IMR-90 (cell line): ENCODE measurements at regions not wholly inside any gene's neighbourhood (a gene's known extent, or its start where the extent isn't known, plus 50 kb on each side); places are given as distances from the start of the nearest gene placed in this dataset.
"Not testable (repeated sequence)": the region's sequence is repeated elsewhere in the genome, so short reads cannot be mapped to it uniquely, and the experiment has no call there.

Experiments
- ATAC-seq: fragments of 200-7000 bp; cut with Tn5 transposase; 2 replicates; pipeline ENCODE4 v1.9.1; 2020; ENCODE audit warnings: low read depth, mild to moderate bottlenecking, moderate library complexity
- BruUV-seq: library from RNA; stranded (reverse); fragments of 400-500 nt; replicated peaks from 2 replicates; lab custom pipeline; 2021; lab: Mats Ljungman, UMichigan
- CTCF ChIA-PET: fragments of 300-600 bp; formaldehyde crosslinking; extraction: SDS; loops from one replicate; lab custom pipeline; 2021; ENCODE audit warnings: antibody characterized with exemption; lab: Yijun Ruan, JAX
- POLR2A ChIA-PET: fragments of 300-600 bp; sonication (Branson Sonifier 250); formaldehyde crosslinking; loops from one replicate; lab custom pipeline; 2022; ENCODE audit warnings: antibody characterized with exemption; ENCODE audit not compliant: unreplicated experiment; lab: Charles Lee
- DNase-seq: peaks from one replicate; pipeline ENCODE4 v3.0.0; 2013
- H2AFZ ChIP-seq: replicated peaks from 2 replicates; pipeline ENCODE3; 2013; ENCODE audit warnings: low read length, mild to moderate bottlenecking; ENCODE audit not compliant: poor library complexity
- H2AK5ac ChIP-seq: 2 replicates; pipeline ENCODE4 v1.6.1; 2013; ENCODE audit warnings: low read depth, low read length, inconsistent platforms
- H2AK9ac ChIP-seq: replicated peaks from 2 replicates; pipeline ENCODE3; 2013; ENCODE audit warnings: mild to moderate bottlenecking, low read depth, low read length, moderate library complexity; ENCODE audit not compliant: poor library complexity
- H2BK120ac ChIP-seq: 2 replicates; pipeline ENCODE4 v1.6.1; 2013; ENCODE audit warnings: low read depth, low read length, inconsistent platforms
- H2BK15ac ChIP-seq: 3 replicates; pipeline ENCODE4 v1.6.1; 2013; ENCODE audit warnings: low read depth, low read length, inconsistent platforms
- H2BK20ac ChIP-seq: 2 replicates; pipeline ENCODE4 v1.6.1; 2013; ENCODE audit warnings: low read depth, mild to moderate bottlenecking, inconsistent platforms, low read length, moderate library complexity
- H2BK5ac ChIP-seq: 2 replicates; pipeline ENCODE4 v1.6.1; 2013; ENCODE audit warnings: mild to moderate bottlenecking, low read depth, low read length, inconsistent platforms; ENCODE audit not compliant: poor library complexity, severe bottlenecking
- H3K14ac ChIP-seq: replicated peaks from 2 replicates; pipeline ENCODE4 v1.6.1; 2013; ENCODE audit warnings: low read depth, low read length, inconsistent platforms
- H3K18ac ChIP-seq: 2 replicates; pipeline ENCODE4 v1.6.1; 2013; ENCODE audit warnings: low read depth, low read length, control low read depth
- H3K23ac ChIP-seq: 2 replicates; pipeline ENCODE4 v1.6.1; 2013; ENCODE audit warnings: low read depth, low read length, inconsistent platforms
- H3K27ac ChIP-seq: 2 replicates; pipeline ENCODE4 v1.5.1; 2013; ENCODE audit warnings: mild to moderate bottlenecking, control low read depth, low read length; ENCODE audit not compliant: insufficient read depth
- H3K27me3 ChIP-seq: 2 replicates; pipeline ENCODE4 v1.6.1; 2013; ENCODE audit warnings: low read length; ENCODE audit not compliant: control insufficient read depth, insufficient read depth
- H3K36me3 ChIP-seq: 2 replicates; pipeline ENCODE4 v1.6.1; 2013; ENCODE audit warnings: low read length, mixed read lengths; ENCODE audit not compliant: control insufficient read depth, insufficient read depth
- H3K4ac ChIP-seq: 2 replicates; pipeline ENCODE4 v1.6.1; 2013; ENCODE audit warnings: low read depth, low read length, inconsistent platforms
- H3K4me1 ChIP-seq: 2 replicates; pipeline ENCODE4 v1.6.1; 2013; ENCODE audit warnings: low read length, mixed read lengths; ENCODE audit not compliant: control insufficient read depth, insufficient read depth
- H3K4me2 ChIP-seq: 2 replicates; pipeline ENCODE4 v1.6.1; 2013; ENCODE audit warnings: low read depth, mild to moderate bottlenecking, control low read depth, low read length, moderate library complexity
- H3K4me3 ChIP-seq: 2 replicates; pipeline ENCODE4 v1.5.1; 2013; ENCODE audit warnings: low read depth, mild to moderate bottlenecking, control low read depth, low read length, moderate library complexity; ENCODE audit not compliant: insufficient read depth
- H3K56ac ChIP-seq: 2 replicates; pipeline ENCODE4 v1.6.1; 2013; ENCODE audit warnings: low read length, inconsistent platforms; ENCODE audit not compliant: insufficient read depth; ENCODE audit errors: extremely low read depth
- H3K79me1 ChIP-seq, 2 experiments: 2 replicates each; pipeline ENCODE4 v1.6.1; 2013; ENCODE audit warnings: low read length in 2 of 2, inconsistent platforms in 1 of 2, low read depth in 1 of 2
- H3K9ac ChIP-seq: 2 replicates; pipeline ENCODE4 v1.6.1; 2013; ENCODE audit warnings: low read depth, low read length, control low read depth
- H3K9me1 ChIP-seq: 2 replicates; pipeline ENCODE4 v1.6.1; 2013; ENCODE audit warnings: low read length, inconsistent platforms; ENCODE audit not compliant: insufficient read depth
- H3K9me3 ChIP-seq: 2 replicates; pipeline ENCODE4 v1.6.1; 2013; ENCODE audit warnings: low read length; ENCODE audit not compliant: control insufficient read depth, insufficient read depth
- H4K20me1 ChIP-seq: 2 replicates; pipeline ENCODE4 v1.6.1; 2013; ENCODE audit warnings: low read length, inconsistent platforms; ENCODE audit not compliant: insufficient read depth
- H4K5ac ChIP-seq: 2 replicates; pipeline ENCODE4 v1.6.1; 2013; ENCODE audit warnings: mild to moderate bottlenecking, low read depth, low read length, control low read depth
- H4K8ac ChIP-seq, 2 experiments: 2 replicates each; pipeline ENCODE4 v1.6.1; 2013; ENCODE audit warnings: low read depth in 2 of 2, low read length in 2 of 2, control low read depth in 1 of 2, inconsistent platforms in 1 of 2
- H4K91ac ChIP-seq: 2 replicates; pipeline ENCODE4 v1.6.1; 2013; ENCODE audit warnings: low read depth, low read length, inconsistent platforms; ENCODE audit not compliant: insufficient read depth
- MAZ ChIP-seq: IDR thresholded peaks from 2 replicates; pipeline ENCODE4 v1.6.1; 2012; ENCODE audit warnings: low read depth, mild to moderate bottlenecking, low read length, improper control_type of control experiment, moderate library complexity, borderline replicate concordance
- MXI1 ChIP-seq: IDR thresholded peaks from 2 replicates; pipeline ENCODE4 v1.6.1; 2012; ENCODE audit warnings: low read depth, mild to moderate bottlenecking, low read length, moderate library complexity, borderline replicate concordance
- RAD21 ChIP-seq: IDR thresholded peaks from 2 replicates; pipeline ENCODE4 v1.6.1; 2012; ENCODE audit warnings: low read length, improper control_type of control experiment
- RCOR1 ChIP-seq: IDR thresholded peaks from 2 replicates; pipeline ENCODE4 v1.6.1; 2012; ENCODE audit warnings: mild to moderate bottlenecking, low read length, improper control_type of control experiment; ENCODE audit not compliant: insufficient replicate concordance
- RFX5 ChIP-seq: IDR thresholded peaks from 2 replicates; pipeline ENCODE4 v1.8.0; 2012; ENCODE audit warnings: low read depth, mild to moderate bottlenecking, low read length, moderate library complexity
- SMC3 ChIP-seq: fragments of 150-350 bp; IDR thresholded peaks from 2 replicates; pipeline ENCODE4 v1.6.1; 2016; ENCODE audit warnings: low read depth, mild to moderate bottlenecking, antibody characterized with exemption, low read length, moderate library complexity
- WGBS, 2 experiments: methylation state at CpG; one replicate each; pipeline versions ENCODE4 v1.1.5 to v1.1.7; 2013; ENCODE audit warnings: missing lambda C conversion rate in 2 of 2; ENCODE audit not compliant: insufficient read length in 1 of 2; ENCODE audit errors: extremely low coverage in 2 of 2; 5-methylcytosine and 5-hydroxymethylcytosine counted together
- dilution Hi-C: fragments of 300-500 bp; cut with HindIII; formaldehyde crosslinking; loops from one replicate; pipeline ENCODE4 v1.14.3; 2018; ENCODE audit warnings: low sequenced_read_pairs; ENCODE audit not compliant: unreplicated experiment
- in situ Hi-C: fragments of 300-500 bp; cut with MboI; formaldehyde crosslinking; loops from 3 replicates; pipeline ENCODE4 v1.14.3; 2019; ENCODE audit warnings: low sequenced_read_pairs, inconsistent platforms, mixed read lengths
- intact Hi-C: fragments of 100-400 bp; cut with micrococcal nuclease; formaldehyde crosslinking; loops from 2 replicates; pipeline ENCODE4 v1.10.0; 2022

DNA sequence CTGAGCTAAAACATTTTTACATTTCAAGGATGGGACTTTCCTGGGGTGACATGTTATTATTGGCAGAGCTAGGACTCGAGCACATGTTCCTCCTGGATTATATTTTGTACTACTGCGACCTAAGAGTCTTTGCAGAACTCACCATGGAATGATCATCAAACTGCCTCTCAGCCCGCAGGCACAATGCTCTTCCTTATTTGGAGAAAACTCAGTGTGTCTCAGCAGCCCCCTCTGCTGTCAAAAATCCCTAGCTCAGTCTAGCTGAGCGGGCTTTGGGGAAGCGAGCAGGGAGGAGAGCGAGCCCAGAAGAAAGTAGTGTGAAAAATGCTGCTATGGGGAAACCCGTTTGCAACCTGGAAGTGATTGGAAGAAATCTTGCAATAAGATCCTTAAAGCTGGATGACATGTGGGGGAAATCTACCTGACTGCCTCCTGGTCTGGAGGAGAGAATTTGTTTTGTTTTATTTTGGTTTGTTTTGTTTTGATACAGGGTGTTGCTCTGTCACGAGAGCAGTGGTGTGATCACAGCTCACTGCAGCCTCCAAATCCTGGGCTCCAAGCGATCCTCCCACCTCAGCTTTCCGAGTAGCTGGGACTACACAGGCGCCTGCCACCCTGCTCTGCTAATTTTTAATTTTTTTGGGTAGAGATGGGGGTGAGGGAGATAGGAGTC is 89.9 kb upstream of the CLINT1 start (continued):
- TF ChIP-seq MAZ, result peak; percentile 37; the same call in 1 of the 2 replicates
- peak; percentile 72 for TF ChIP-seq SMC3

GRCh38 chr5:157947156-157947555 is 88.2 kb upstream of the CLINT1 start:
- Histone ChIP-seq H3K4me1 (no peaks in the 10 kb centered on the region), H3K23ac (no peak overlapping the region), H3K56ac (no peak overlapping the region), H3K27ac (no peak overlapping the region), H3K18ac (no peak overlapping the region), H4K8ac (no peak overlapping the region), H3K27me3 (no peaks in the 10 kb centered on the region), H3K9ac (no peak overlapping the region), H2BK5ac (no peak overlapping the region), H3K36me3 (no peaks in the 10 kb centered on the region), H2BK20ac (no peak overlapping the region), H4K5ac (no peak overlapping the region), H2AFZ (no peak overlapping the region), H2AK9ac (no peak overlapping the region), H2BK120ac (no peak overlapping the region), H4K91ac (no peak overlapping the region), H2AK5ac (no peak overlapping the region), H2BK15ac (no peak overlapping the region), H3K4me2 (no peak overlapping the region), H3K9me1 (no peaks in the 10 kb centered on the region), H4K20me1 (no peaks in the 10 kb centered on the region), H3K4ac (no peak overlapping the region), H3K79me1 (no peaks in the 10 kb centered on the region), H3K14ac (no peak overlapping the region), H3K9me3 (no peaks in the 10 kb centered on the region), H3K4me3 (no peak overlapping the region)
- dilution Hi-C loops, result no loop called here
- ChIA-PET POLR2A (no interaction called here), CTCF (no interaction called here)
- ATAC-seq (no peak), DNase-seq (no peak)
- no TSS peak for BruUV-seq
- in situ Hi-C loops, result no loop called here
- intact Hi-C loops, result loop anchor here (10.0 kb wide), 1 partner anchor 438 kb away; no protein-coding TSS in a partner anchor
- WGBS, 2 experiments, result no CpG with 5 or more reads among the region's 7 CpGs
- TF ChIP-seq MXI1 (no peak), RCOR1 (no peak), RAD21 (no peak), RFX5 (no peak)

- not testable (repeated sequence) for ATAC-seq
These were observed 86.9 kb upstream of the CLINT1 start for GRCh38 chr5:157945822-157946221.

More at GRCh38 chr5:157945822-157946221, 86.9 kb upstream of the CLINT1 start:
- H3K79me1 ChIP-seq, H3K18ac ChIP-seq, H2BK20ac ChIP-seq, H4K20me1 ChIP-seq, in situ Hi-C loops, H2AFZ ChIP-seq, H2AK5ac ChIP-seq, H3K9me1 ChIP-seq, H2BK120ac ChIP-seq, H4K8ac ChIP-seq, H3K56ac ChIP-seq, H3K9ac ChIP-seq, dilution Hi-C loops, H3K4ac ChIP-seq, CTCF ChIA-PET, H2BK15ac ChIP-seq, H3K36me3 ChIP-seq, H3K27me3 ChIP-seq, H3K4me2 ChIP-seq, H3K9me3 ChIP-seq, POLR2A ChIA-PET, H2BK5ac ChIP-seq, H3K4me1 ChIP-seq, H4K91ac ChIP-seq, BruUV-seq, H3K14ac ChIP-seq, H4K5ac ChIP-seq, H3K27ac ChIP-seq, H3K4me3 ChIP-seq, H2AK9ac ChIP-seq, DNase-seq, H3K23ac ChIP-seq: not testable (repeated sequence)
- intact Hi-C loops, result loop anchor here (10.0 kb wide), 1 partner anchor 439 kb away; no protein-coding TSS in a partner anchor
- no CpG with 5 or more reads among the region's 5 CpGs for WGBS, 2 experiments
